ENCODE measurements at regions not wholly inside any gene's neighbourhood (a gene's known extent, or its start where the extent isn't known, plus 50 kb on each side); places are given as distances from the start of the nearest gene placed in this dataset.

DNA sequence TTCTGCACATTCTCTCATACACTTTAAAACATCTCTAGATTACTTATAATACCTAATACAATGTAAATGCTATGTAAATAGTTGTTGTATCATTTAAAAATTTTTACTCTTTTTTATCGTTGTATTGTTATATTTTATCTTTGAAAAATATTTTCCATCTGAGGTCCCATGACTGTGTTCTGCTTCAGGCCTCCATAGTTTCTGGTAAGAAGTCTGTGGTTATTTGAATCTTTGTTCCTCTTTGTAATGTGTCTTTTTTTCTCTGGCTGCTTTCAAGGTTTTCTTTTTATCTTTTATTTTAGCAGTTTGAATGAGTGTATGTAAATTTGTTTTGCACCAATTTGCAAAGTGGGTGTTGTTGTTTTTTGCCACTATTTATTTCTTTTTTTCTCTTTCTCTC, 263.1 kb downstream of the RPS24 start:
- TF ChIP-seq POLR2A (IDR thresholded peaks at IDR 0.05) = no peak
- TF ChIP-seq, protein P1, sequence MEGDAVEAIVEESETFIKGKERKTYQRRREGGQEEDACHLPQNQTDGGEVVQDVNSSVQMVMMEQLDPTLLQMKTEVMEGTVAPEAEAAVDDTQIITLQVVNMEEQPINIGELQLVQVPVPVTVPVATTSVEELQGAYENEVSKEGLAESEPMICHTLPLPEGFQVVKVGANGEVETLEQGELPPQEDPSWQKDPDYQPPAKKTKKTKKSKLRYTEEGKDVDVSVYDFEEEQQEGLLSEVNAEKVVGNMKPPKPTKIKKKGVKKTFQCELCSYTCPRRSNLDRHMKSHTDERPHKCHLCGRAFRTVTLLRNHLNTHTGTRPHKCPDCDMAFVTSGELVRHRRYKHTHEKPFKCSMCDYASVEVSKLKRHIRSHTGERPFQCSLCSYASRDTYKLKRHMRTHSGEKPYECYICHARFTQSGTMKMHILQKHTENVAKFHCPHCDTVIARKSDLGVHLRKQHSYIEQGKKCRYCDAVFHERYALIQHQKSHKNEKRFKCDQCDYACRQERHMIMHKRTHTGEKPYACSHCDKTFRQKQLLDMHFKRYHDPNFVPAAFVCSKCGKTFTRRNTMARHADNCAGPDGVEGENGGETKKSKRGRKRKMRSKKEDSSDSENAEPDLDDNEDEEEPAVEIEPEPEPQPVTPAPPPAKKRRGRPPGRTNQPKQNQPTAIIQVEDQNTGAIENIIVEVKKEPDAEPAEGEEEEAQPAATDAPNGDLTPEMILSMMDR (IDR thresholded peaks at IDR 0.05 in 4 of 5, conservative IDR thresholded peaks at IDR 0.05 in 1 of 5) = no peak

Data from gastrocnemius medialis (tissue), 4 donors.